Panc1 (cell line): ENCODE measurements at regions not wholly inside any gene's neighbourhood (a gene's known extent, or its start where the extent isn't known, plus 50 kb on each side); places are given as distances from the start of the nearest gene placed in this dataset.

ENCODE experiments used
- ATAC-seq: fragments of 200-7000 bp; cut with Tn5 transposase; 2 replicates; pipeline ENCODE4 v1.9.1; 2020; ENCODE audit warnings: mild to moderate bottlenecking, moderate library complexity
- BruUV-seq: library from RNA; stranded (reverse); fragments of 400-500 nt; replicated peaks from 2 replicates; lab custom pipeline; 2021; lab: Mats Ljungman, UMichigan
- CTCF ChIA-PET: fragments of 300-600 bp; sonication (Branson Sonifier 250); formaldehyde crosslinking; loops from one replicate; lab custom pipeline; 2022; ENCODE audit warnings: antibody characterized with exemption; lab: Charles Lee
- POLR2A ChIA-PET: fragments of 300-600 bp; sonication (Branson Sonifier 250); formaldehyde crosslinking; loops from one replicate; lab custom pipeline; 2022; ENCODE audit warnings: antibody characterized with exemption; lab: Charles Lee
- DNase-seq: peaks from one replicate; pipeline ENCODE4 v3.0.0-alpha.2; 2010; ENCODE audit warnings: low read depth, low spot score
- H3K27ac ChIP-seq: 2 replicates; pipeline ENCODE4 v1.5.1; 2011; ENCODE audit warnings: mild to moderate bottlenecking, low read length, inconsistent platforms
- H3K27me3 ChIP-seq: fragments of 200-500 bp; sonication (Bioruptor generic); 2 replicates; pipeline ENCODE4 v1.6.0; 2014; ENCODE audit warnings: low read length, inconsistent platforms; ENCODE audit not compliant: control insufficient read depth, insufficient read depth
- H3K36me3 ChIP-seq: fragments of 200-500 bp; sonication (Bioruptor generic); 2 replicates; pipeline ENCODE4 v1.5.1; 2014; ENCODE audit warnings: inconsistent platforms, mild to moderate bottlenecking, low read length, moderate library complexity; ENCODE audit not compliant: control insufficient read depth, insufficient read depth
- H3K4me1 ChIP-seq: 2 replicates; pipeline ENCODE4 v1.5.1; 2011; ENCODE audit warnings: inconsistent platforms, mild to moderate bottlenecking, low read length, moderate library complexity; ENCODE audit not compliant: control insufficient read depth, insufficient read depth
- H3K4me3 ChIP-seq, 2 experiments: 2 replicates each; pipeline ENCODE4 v1.5.1; 2011 to 2012; ENCODE audit warnings: low read depth in 2 of 2, low read length in 2 of 2, mild to moderate bottlenecking in 2 of 2, inconsistent platforms in 1 of 2, moderate library complexity in 1 of 2
- H3K9me3 ChIP-seq: fragments of 200-500 bp; sonication (Bioruptor generic); 2 replicates; pipeline ENCODE4 v1.5.1; 2014; ENCODE audit warnings: low read depth, mild to moderate bottlenecking, inconsistent platforms, low read length, moderate library complexity; ENCODE audit not compliant: control insufficient read depth, insufficient read depth
- CTCF ChIP-seq: fragments of 450-650 bp; IDR thresholded peaks from 2 replicates; pipeline ENCODE4 v1.5.1; 2017; ENCODE audit warnings: mild to moderate bottlenecking
- POLR2AphosphoS5 ChIP-seq: IDR thresholded peaks from 2 replicates; pipeline ENCODE4 v1.6.1; 2012; ENCODE audit warnings: mild to moderate bottlenecking, low read depth, low read length, moderate library complexity
- REST ChIP-seq, 2 experiments: IDR thresholded peaks; 2 replicates each; pipeline ENCODE4 v1.6.1; 2011 to 2012; ENCODE audit warnings: low read depth in 2 of 2, control low read depth in 1 of 2, low read length in 1 of 2, mild to moderate bottlenecking in 1 of 2, moderate library complexity in 1 of 2; ENCODE audit not compliant: insufficient read depth in 1 of 2
- SIN3A ChIP-seq: IDR thresholded peaks from 2 replicates; pipeline ENCODE4 v1.6.1; 2012; ENCODE audit warnings: low read depth, mild to moderate bottlenecking, low read length, moderate library complexity, borderline replicate concordance; ENCODE audit not compliant: insufficient read depth
- TCF7L2 ChIP-seq: IDR thresholded peaks from 2 replicates; pipeline ENCODE4 v1.6.1; 2011; ENCODE audit warnings: mild to moderate bottlenecking, low read depth, low read length, inconsistent platforms
- in situ Hi-C: cut with HindIII; loops from 2 replicates; pipeline ENCODE4 v1.10.0; 2016; ENCODE audit warnings: low sequenced_read_pairs, low pct_unique_long_range_greater_than_20kb
- intact Hi-C: fragments of 100-400 bp; cut with micrococcal nuclease; formaldehyde crosslinking; loops from one replicate; pipeline ENCODE4 v1.10.0; 2022; ENCODE audit not compliant: unreplicated experiment

GRCh38 chr11:128187377-128187776, 400.0 kb downstream of the ETS1 start:
- ATAC-seq, result no peak
- POLR2A ChIA-PET, result interaction anchor here (0.6 kb wide), 1 partner anchor 223 kb away, joined by 4 read pairs; no protein-coding TSS in a partner anchor
- BruUV-seq, result no TSS peak

GRCh38 chr11:128184981-128185380, 402.4 kb downstream of the ETS1 start:
- ChIA-PET POLR2A (no interaction called here), CTCF (no interaction called here)
- Histone ChIP-seq H3K4me1 (no peaks in the 10 kb centered on the region), H3K9me3 (no peaks in the 10 kb centered on the region; the same call in 1 of the 2 replicates), H3K36me3 (no peaks in the 10 kb centered on the region), H3K27ac (no peak overlapping the region), H3K27me3 (no peaks in the 10 kb centered on the region), H3K4me3 (no peak overlapping the region)
- intact Hi-C loops (no loop called here), in situ Hi-C loops (no loop called here)
- no peak for ATAC-seq
- TF ChIP-seq SIN3A (no peak), REST (IDR thresholded peaks at IDR 0.05; ENCODE audit: insufficient read depth in 1 of 2, low read depth in 2 of 2, low read length in 1 of 2) (no peak)
- BruUV-seq, result no TSS peak
- DNase-seq, result no peak

More at GRCh38 chr11:128187377-128187776, 400.0 kb downstream of the ETS1 start:
- CTCF ChIA-PET, result no interaction called here
- Histone ChIP-seq H3K4me3 (no peak overlapping the region), H3K36me3 (no peaks in the 10 kb centered on the region), H3K4me1 (no peaks in the 10 kb centered on the region), H3K27ac (no peak overlapping the region), H3K27me3 (no peaks in the 10 kb centered on the region), H3K9me3 (no peaks in the 10 kb centered on the region; the same call in 1 of the 2 replicates)
- intact Hi-C loops (no loop called here), in situ Hi-C loops (no loop called here)
- DNase-seq, result no peak
- no peak for TF ChIP-seq CTCF
- no peak for TF ChIP-seq TCF7L2
- TF ChIP-seq REST (IDR thresholded peaks at IDR 0.05; ENCODE audit: insufficient read depth in 1 of 2, low read depth in 2 of 2, low read length in 1 of 2), result no peak
- TF ChIP-seq POLR2AphosphoS5, result no peak
- no peak for TF ChIP-seq SIN3A
